DOHH2 (cell line): ENCODE measurements at regions not wholly inside any gene's neighbourhood (a gene's known extent, or its start where the extent isn't known, plus 50 kb on each side); places are given as distances from the start of the nearest gene placed in this dataset.

Experiments used
- H3F3A ChIP-seq: fragments of 200-600 bp; sonication (generic), shearing (Covaris generic); 2 replicates; pipeline ENCODE4 v1.6.0; 2016; ENCODE audit warnings: antibody characterized with exemption, mild to moderate bottlenecking; ENCODE audit not compliant: control insufficient read depth, insufficient read depth
- H3K27ac ChIP-seq: fragments of 200-600 bp; sonication (generic); 2 replicates; pipeline ENCODE4 v1.5.1; 2014; ENCODE audit warnings: low read depth, mild to moderate bottlenecking, low read length, moderate library complexity
- H3K27me3 ChIP-seq: fragments of 200-600 bp; sonication (generic); 2 replicates; pipeline ENCODE4 v1.6.1; 2014; ENCODE audit warnings: mild to moderate bottlenecking, low read length, mixed read lengths; ENCODE audit not compliant: control insufficient read depth
- H3K36me3 ChIP-seq: fragments of 200-600 bp; sonication (generic); 2 replicates; pipeline ENCODE4 v1.6.1; 2014; ENCODE audit warnings: mild to moderate bottlenecking, low read length, moderate library complexity, mixed read lengths; ENCODE audit not compliant: control insufficient read depth
- H3K4me1 ChIP-seq: fragments of 200-600 bp; sonication (generic); 2 replicates; pipeline ENCODE4 v1.6.1; 2014; ENCODE audit warnings: mild to moderate bottlenecking, low read length, mixed read lengths; ENCODE audit not compliant: control insufficient read depth
- H3K4me2 ChIP-seq: fragments of 200-600 bp; sonication (generic); 2 replicates; pipeline ENCODE4 v1.6.0; 2014; ENCODE audit warnings: mild to moderate bottlenecking, low read length, moderate library complexity
- H3K4me3 ChIP-seq: fragments of 200-600 bp; sonication (generic); 2 replicates; pipeline ENCODE4 v1.5.1; 2014; ENCODE audit warnings: mild to moderate bottlenecking, low read length, mixed read lengths
- H3K79me2 ChIP-seq: fragments of 200-600 bp; sonication (generic); 2 replicates; pipeline ENCODE4 v1.6.1; 2014; ENCODE audit warnings: mild to moderate bottlenecking, low read length, mixed read lengths; ENCODE audit not compliant: control insufficient read depth
- H3K9me2 ChIP-seq: fragments of 200-600 bp; sonication (generic); replicated peaks from 2 replicates; pipeline ENCODE4 v1.6.1; 2014; ENCODE audit warnings: mild to moderate bottlenecking, low read length, mixed read lengths; ENCODE audit not compliant: control insufficient read depth
- H3K9me3 ChIP-seq: fragments of 200-600 bp; sonication (generic); 2 replicates; pipeline ENCODE4 v1.6.1; 2014; ENCODE audit warnings: antibody characterized with exemption, low read length, mixed read lengths; ENCODE audit not compliant: control insufficient read depth, insufficient read depth
- H4K20me1 ChIP-seq: fragments of 200-600 bp; sonication (generic); 2 replicates; pipeline ENCODE4 v1.6.0; 2014; ENCODE audit warnings: low read depth, mild to moderate bottlenecking, antibody characterized with exemption, low read length, moderate library complexity; ENCODE audit not compliant: control insufficient read depth, insufficient read depth
- CTCF ChIP-seq: fragments of 200-600 bp; sonication (generic); IDR thresholded peaks from one replicate; pipeline ENCODE4 v1.5.1; 2014; ENCODE audit warnings: antibody characterized with exemption, mild to moderate bottlenecking, low read depth, low read length; ENCODE audit not compliant: poor library complexity, severe bottlenecking
- EZH2phosphoT487 ChIP-seq: fragments of 200-600 bp; sonication (generic); IDR thresholded peaks from 2 replicates; pipeline ENCODE4 v1.6.1; 2017; ENCODE audit warnings: borderline replicate concordance, mild to moderate bottlenecking, antibody characterized with exemption, low read length, moderate library complexity, mixed read lengths

DNA sequence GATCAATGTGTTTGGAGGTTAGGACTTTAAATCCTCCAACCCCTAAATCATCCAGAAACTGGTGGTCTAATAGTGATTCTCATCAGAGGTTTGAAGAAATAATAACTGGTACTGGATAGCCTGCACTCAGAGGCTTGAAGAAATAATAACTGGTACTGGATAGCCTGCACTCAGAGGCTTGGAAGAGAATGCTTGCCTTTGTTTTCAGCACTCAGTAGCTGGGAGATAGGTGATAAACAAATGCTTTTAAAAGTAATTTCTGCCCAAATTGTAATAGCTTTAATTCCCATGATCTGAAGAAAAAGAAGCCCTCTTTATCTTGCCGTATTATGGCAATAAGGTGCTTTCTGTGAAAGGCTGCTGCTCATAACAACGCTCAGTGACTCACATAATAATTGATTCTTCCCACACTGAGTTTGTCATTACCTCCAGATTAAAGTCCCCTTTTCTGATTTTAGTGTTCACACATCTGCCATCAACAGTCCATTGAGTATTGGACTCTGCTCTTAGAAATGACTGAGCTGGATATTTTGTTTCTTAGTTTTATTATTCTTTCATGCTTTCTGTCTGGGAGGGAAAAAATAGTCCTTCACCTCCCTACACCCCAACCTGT is 112.3 kb upstream of the PHYHIPL start:
- H3K36me3 ChIP-seq = no peaks in the 10 kb centered on the region
- no peaks in the 10 kb centered on the region for H3K79me2 ChIP-seq
- no peak overlapping the region for H3K27ac ChIP-seq
- H3K4me2 ChIP-seq = no peak overlapping the region
- no peak overlapping the region for H3K4me3 ChIP-seq
- no peaks in the 10 kb centered on the region; the same call in 1 of the 2 replicates for H3K9me3 ChIP-seq
- H4K20me1 ChIP-seq = no peaks in the 10 kb centered on the region
- no peaks in the 10 kb centered on the region for H3F3A ChIP-seq
- no peaks in the 10 kb centered on the region for H3K9me2 ChIP-seq
- TF ChIP-seq CTCF (no peak), EZH2phosphoT487 (no peak)
- H3K27me3 ChIP-seq = no peaks in the 10 kb centered on the region
- H3K4me1 ChIP-seq = peaks cover 9% of the 10 kb centered on the region

GRCh38 chr10:59064759-59065539 is 111.5 kb upstream of the PHYHIPL start:
- Histone ChIP-seq H3K79me2 (no peaks in the 10 kb centered on the region), H3K9me2 (no peaks in the 10 kb centered on the region), H3F3A (no peaks in the 10 kb centered on the region), H3K4me3 (no peak overlapping the region), H3K27me3 (no peaks in the 10 kb centered on the region), H3K9me3 (no peaks in the 10 kb centered on the region; the same call in 1 of the 2 replicates), H3K27ac (no peak overlapping the region), H3K4me2 (no peak overlapping the region), H3K36me3 (no peaks in the 10 kb centered on the region), H4K20me1 (no peaks in the 10 kb centered on the region), H3K4me1 (peaks cover 9% of the 10 kb centered on the region)
- TF ChIP-seq CTCF (no peak), EZH2phosphoT487 (no peak)

- no peaks in the 10 kb centered on the region for H3K36me3 ChIP-seq
- no peaks in the 10 kb centered on the region for H3K79me2 ChIP-seq
- no peaks in the 10 kb centered on the region for H3F3A ChIP-seq
- no peak overlapping the region for H3K27ac ChIP-seq
- H3K9me3 ChIP-seq = no peaks in the 10 kb centered on the region; the same call in 1 of the 2 replicates
- no peak for TF ChIP-seq EZH2phosphoT487
- no peak for TF ChIP-seq CTCF
- H4K20me1 ChIP-seq = no peaks in the 10 kb centered on the region
- no peak overlapping the region for H3K4me2 ChIP-seq
- peaks cover 5% of the 10 kb centered on the region; the same call in 1 of the 2 replicates for H3K4me1 ChIP-seq
- no peaks in the 10 kb centered on the region for H3K9me2 ChIP-seq
- no peak overlapping the region for H3K4me3 ChIP-seq
- no peaks in the 10 kb centered on the region for H3K27me3 ChIP-seq
Measured at GRCh38 chr10:59068581-59069191, 107.8 kb upstream of the PHYHIPL start.
